PC-3 (cell line): ENCODE measurements at regions not wholly inside any gene's neighbourhood (a gene's known extent, or its start where the extent isn't known, plus 50 kb on each side); places are given as distances from the start of the nearest gene placed in this dataset.

ENCODE experiments used
- ATAC-seq: fragments of 200-7000 bp; cut with Tn5 transposase; 2 replicates; pipeline ENCODE4 v1.9.1; 2020; ENCODE audit warnings: mild to moderate bottlenecking, moderate library complexity
- BruUV-seq: library from RNA; stranded (reverse); fragments of 400-500 nt; replicated peaks from 2 replicates; lab custom pipeline; 2021; lab: Mats Ljungman, UMichigan
- CTCF ChIA-PET: fragments of 300-600 bp; sonication (Branson Sonifier 250); formaldehyde crosslinking; loops from one replicate; lab custom pipeline; 2022; ENCODE audit warnings: antibody characterized with exemption; lab: Charles Lee
- POLR2A ChIA-PET: fragments of 300-600 bp; sonication (Branson Sonifier 250); formaldehyde crosslinking; loops from one replicate; lab custom pipeline; 2022; ENCODE audit warnings: antibody characterized with exemption; ENCODE audit not compliant: unreplicated experiment; lab: Charles Lee
- DNase-seq: peaks from one replicate; pipeline ENCODE4 v3.0.0-alpha.2; 2015
- H2AFZ ChIP-seq: fragments of 300-600 bp; sonication (generic); 2 replicates; pipeline ENCODE4 v1.6.0; 2016; ENCODE audit warnings: antibody characterized with exemption, low read length
- H3F3A ChIP-seq: fragments of 300-600 bp; sonication (generic); one replicate; pipeline ENCODE4 v1.6.0; 2017; ENCODE audit warnings: antibody characterized with exemption, low read length, control low read depth, mild to moderate bottlenecking; ENCODE audit not compliant: unreplicated experiment
- H3K27ac ChIP-seq: fragments of 300-600 bp; sonication (generic); 2 replicates; pipeline ENCODE4 v1.5.1; 2016; ENCODE audit warnings: mild to moderate bottlenecking, low read length
- H3K27me3 ChIP-seq: fragments of 300-600 bp; sonication (generic); 2 replicates; pipeline ENCODE4 v1.6.1; 2016; ENCODE audit warnings: low read length, mixed read lengths
- H3K36me3 ChIP-seq: fragments of 300-600 bp; sonication (generic); 2 replicates; pipeline ENCODE4 v1.6.1; 2016; ENCODE audit warnings: low read depth, mixed run types, low read length, mixed read lengths
- H3K4me1 ChIP-seq: fragments of 300-600 bp; sonication (generic); 2 replicates; pipeline ENCODE4 v1.5.1; 2016; ENCODE audit warnings: low read length; ENCODE audit not compliant: insufficient read depth
- H3K4me2 ChIP-seq: fragments of 300-600 bp; sonication (generic); 2 replicates; pipeline ENCODE4 v1.6.0; 2016; ENCODE audit warnings: low read length
- H3K4me3 ChIP-seq: fragments of 300-600 bp; sonication (generic); 2 replicates; pipeline ENCODE4 v1.5.1; 2016; ENCODE audit warnings: mild to moderate bottlenecking, low read length, mixed read lengths
- H3K79me2 ChIP-seq: fragments of 300-600 bp; sonication (generic); 2 replicates; pipeline ENCODE4 v1.6.1; 2017; ENCODE audit warnings: low read length, mixed read lengths
- H3K9ac ChIP-seq: fragments of 300-600 bp; sonication (generic); 2 replicates; pipeline ENCODE4 v1.6.0; 2016; ENCODE audit warnings: mild to moderate bottlenecking, low read length
- H3K9me2 ChIP-seq: fragments of 300-600 bp; sonication (generic); replicated peaks from 2 replicates; pipeline ENCODE4 v1.6.1; 2016; ENCODE audit warnings: mixed run types, low read length, mixed read lengths
- H3K9me3 ChIP-seq: fragments of 300-600 bp; sonication (generic); 2 replicates; pipeline ENCODE4 v1.6.1; 2016; ENCODE audit warnings: low read length, mixed read lengths
- H4K20me1 ChIP-seq: fragments of 300-600 bp; sonication (generic); 2 replicates; pipeline ENCODE4 v1.6.1; 2016; ENCODE audit warnings: low read length, mixed read lengths
- EZH2 ChIP-seq: fragments of 300-600 bp; sonication (generic); IDR thresholded peaks from one replicate; pipeline ENCODE4 v1.6.1; 2017; ENCODE audit warnings: antibody characterized with exemption, mild to moderate bottlenecking, low read length; ENCODE audit not compliant: unreplicated experiment
- EZH2phosphoT487 ChIP-seq: fragments of 300-600 bp; sonication (generic); IDR thresholded peaks from 2 replicates; pipeline ENCODE4 v1.6.1; 2018; ENCODE audit warnings: mild to moderate bottlenecking, antibody characterized with exemption, low read length, borderline replicate concordance
- intact Hi-C: fragments of 100-400 bp; cut with micrococcal nuclease; formaldehyde crosslinking; loops from 2 replicates; pipeline ENCODE4 v1.9.0; 2023
- TF ChIP-seq, protein P1 (sequence below): fragments of 300-600 bp; sonication (generic); conservative IDR thresholded peaks from 2 replicates; pipeline ENCODE4 v1.5.1; 2017; ENCODE audit warnings: antibody characterized with exemption, low read depth, mild to moderate bottlenecking, low read length

DNA sequence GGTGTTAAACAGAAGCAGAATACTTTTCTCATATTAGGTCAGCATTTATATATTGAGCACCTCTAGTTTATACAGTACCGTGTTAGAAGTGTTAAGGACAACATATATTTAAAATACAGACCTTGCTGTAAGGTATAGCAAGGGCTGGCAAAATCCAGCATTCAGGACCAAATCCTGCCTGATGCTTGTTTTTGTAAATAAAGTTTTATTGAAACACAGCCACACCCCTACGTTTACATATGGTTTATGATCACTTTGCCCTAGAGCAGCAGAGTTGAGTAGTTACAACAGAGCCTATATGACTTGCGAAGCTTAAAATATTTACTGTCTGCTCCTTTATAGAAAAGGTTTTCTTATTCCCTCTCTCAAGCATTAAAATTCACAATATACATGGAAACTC lies 877.3 kb downstream of the MCTP2 start:
- intact Hi-C loops: no loop called here
- Histone ChIP-seq H3K9ac (no peak overlapping the region), H3K4me1 (no peaks in the 10 kb centered on the region), H3K9me2 (no peaks in the 10 kb centered on the region), H3K4me2 (no peak overlapping the region), H3K36me3 (no peaks in the 10 kb centered on the region), H3K4me3 (no peak overlapping the region), H3K27me3 (peaks cover 4% of the 10 kb centered on the region; the same call in 1 of the 2 replicates), H3F3A (no peaks in the 10 kb centered on the region), H3K9me3 (no peaks in the 10 kb centered on the region), H4K20me1 (no peaks in the 10 kb centered on the region), H3K27ac (no peak overlapping the region), H3K79me2 (no peaks in the 10 kb centered on the region), H2AFZ (no peak overlapping the region)
- TF ChIP-seq EZH2phosphoT487 (no peak), EZH2 (no peak)
- TF ChIP-seq, protein P1, sequence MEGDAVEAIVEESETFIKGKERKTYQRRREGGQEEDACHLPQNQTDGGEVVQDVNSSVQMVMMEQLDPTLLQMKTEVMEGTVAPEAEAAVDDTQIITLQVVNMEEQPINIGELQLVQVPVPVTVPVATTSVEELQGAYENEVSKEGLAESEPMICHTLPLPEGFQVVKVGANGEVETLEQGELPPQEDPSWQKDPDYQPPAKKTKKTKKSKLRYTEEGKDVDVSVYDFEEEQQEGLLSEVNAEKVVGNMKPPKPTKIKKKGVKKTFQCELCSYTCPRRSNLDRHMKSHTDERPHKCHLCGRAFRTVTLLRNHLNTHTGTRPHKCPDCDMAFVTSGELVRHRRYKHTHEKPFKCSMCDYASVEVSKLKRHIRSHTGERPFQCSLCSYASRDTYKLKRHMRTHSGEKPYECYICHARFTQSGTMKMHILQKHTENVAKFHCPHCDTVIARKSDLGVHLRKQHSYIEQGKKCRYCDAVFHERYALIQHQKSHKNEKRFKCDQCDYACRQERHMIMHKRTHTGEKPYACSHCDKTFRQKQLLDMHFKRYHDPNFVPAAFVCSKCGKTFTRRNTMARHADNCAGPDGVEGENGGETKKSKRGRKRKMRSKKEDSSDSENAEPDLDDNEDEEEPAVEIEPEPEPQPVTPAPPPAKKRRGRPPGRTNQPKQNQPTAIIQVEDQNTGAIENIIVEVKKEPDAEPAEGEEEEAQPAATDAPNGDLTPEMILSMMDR: no peak
- BruUV-seq: no TSS peak
- ChIA-PET POLR2A (no interaction called here), CTCF (no interaction called here)
- DNase-seq (no peak), ATAC-seq (no peak)

DNA sequence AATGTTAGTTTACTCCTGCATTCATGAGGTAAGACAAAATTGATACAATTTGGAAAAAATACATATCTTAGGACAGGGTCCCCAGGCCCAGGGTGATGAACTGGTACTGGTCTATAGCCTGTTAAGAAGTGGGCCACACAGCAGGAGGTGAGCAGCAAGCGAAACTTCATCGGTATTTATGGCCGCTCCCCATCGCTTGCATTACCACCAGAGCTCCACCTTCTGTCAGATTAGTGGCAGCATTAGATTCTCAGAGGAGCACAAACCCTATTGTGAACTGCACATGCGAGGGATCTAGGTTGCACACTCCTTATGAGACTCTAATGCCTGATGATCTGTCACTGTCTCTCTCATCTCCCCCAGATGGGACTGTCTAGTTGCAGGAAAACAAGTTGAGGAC lies 880.6 kb downstream of the MCTP2 start:
- no peaks in the 10 kb centered on the region for H3K36me3 ChIP-seq
- CTCF ChIA-PET: no interaction called here
- no peak overlapping the region for H2AFZ ChIP-seq
- H3K79me2 ChIP-seq: no peaks in the 10 kb centered on the region
- POLR2A ChIA-PET: no interaction called here
- no peaks in the 10 kb centered on the region for H3F3A ChIP-seq
- H3K27me3 ChIP-seq: peaks cover 7% of the 10 kb centered on the region; the same call in 1 of the 2 replicates
- no peak overlapping the region for H3K27ac ChIP-seq
- ATAC-seq (no peak), DNase-seq (no peak)
- no peak overlapping the region for H3K9ac ChIP-seq
- H3K4me3 ChIP-seq: no peak overlapping the region
- H3K9me3 ChIP-seq: no peaks in the 10 kb centered on the region
- H3K9me2 ChIP-seq: no peaks in the 10 kb centered on the region
- H3K4me2 ChIP-seq: no peak overlapping the region
- intact Hi-C loops: no loop called here
- H4K20me1 ChIP-seq: no peaks in the 10 kb centered on the region
- TF ChIP-seq, protein P1: no peak
- TF ChIP-seq EZH2 (no peak), EZH2phosphoT487 (no peak)
- BruUV-seq: no TSS peak
- no peaks in the 10 kb centered on the region for H3K4me1 ChIP-seq

DNA sequence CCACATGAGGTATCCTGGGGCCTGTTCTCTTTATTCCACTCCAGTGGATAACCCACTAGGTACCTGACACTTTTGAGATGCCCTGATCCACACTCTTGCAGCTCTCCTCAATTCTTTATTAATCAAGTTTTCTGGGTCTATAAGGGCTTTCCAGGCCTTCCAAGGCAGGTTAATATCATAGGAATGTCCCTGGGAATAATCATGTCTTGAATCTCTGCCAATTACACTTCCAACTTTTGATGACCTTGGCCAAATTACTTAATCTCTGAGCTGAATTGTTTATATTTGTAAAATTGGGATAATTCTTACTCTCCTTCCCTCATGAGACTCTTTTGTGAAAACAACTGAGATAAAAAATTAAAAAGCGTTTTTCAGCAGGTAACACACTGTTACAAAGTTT lies 881.7 kb downstream of the MCTP2 start:
- ATAC-seq: no peak
- ChIA-PET POLR2A (no interaction called here), CTCF (no interaction called here)
- Histone ChIP-seq H3K79me2 (no peaks in the 10 kb centered on the region), H3K27ac (no peak overlapping the region), H3K9ac (no peak overlapping the region), H3K4me3 (no peak overlapping the region), H3K4me2 (no peak overlapping the region), H3K9me3 (no peaks in the 10 kb centered on the region), H3K36me3 (no peaks in the 10 kb centered on the region), H2AFZ (no peak overlapping the region), H3K4me1 (no peaks in the 10 kb centered on the region), H4K20me1 (no peaks in the 10 kb centered on the region), H3K9me2 (no peaks in the 10 kb centered on the region), H3F3A (no peaks in the 10 kb centered on the region), H3K27me3 (peaks cover 13% of the 10 kb centered on the region; the same call in 1 of the 2 replicates)
- no peak for TF ChIP-seq EZH2phosphoT487
- intact Hi-C loops: no loop called here
- no peak for DNase-seq
- BruUV-seq: no TSS peak
